Vagina (tissue), 2 donors: ENCODE measurements at regions not wholly inside any gene's neighbourhood (a gene's known extent, or its start where the extent isn't known, plus 50 kb on each side); places are given as distances from the start of the nearest gene placed in this dataset.

Experiments
- DNase-seq, 2 donors: peaks; one replicate each; pipeline ENCODE4 v3.0.0-alpha.2; 2017; ENCODE audit errors: extremely low spot score in 2 of 2
- H3K27ac ChIP-seq: fragments of 200-600 bp; sonication (generic); one replicate; pipeline ENCODE4 v1.5.1; 2019
- H3K27me3 ChIP-seq: fragments of 200-600 bp; sonication (generic); one replicate; pipeline ENCODE4 v1.5.1; 2019
- H3K36me3 ChIP-seq, 2 donors: fragments of 200-600 bp; sonication (generic); one replicate each; pipeline ENCODE4 v1.5.1; 2017 to 2019
- H3K4me1 ChIP-seq: fragments of 200-600 bp; sonication (generic); one replicate; pipeline ENCODE4 v1.5.1; 2019
- H3K4me3 ChIP-seq, 2 donors: fragments of 200-600 bp; sonication (generic); 1 replicate in 1 of 2; 2 replicates in 1 of 2; pipeline ENCODE4 v1.5.1; 2016 to 2019
- H3K9me3 ChIP-seq: fragments of 200-600 bp; sonication (generic); one replicate; pipeline ENCODE4 v1.5.1; 2019
- CTCF ChIP-seq, 3 experiments: fragments of 450-650 bp in 2 of 3; fragments of 200-600 bp in 1 of 3; sonication (generic) in 1 of 3; IDR thresholded peaks; one replicate each; pipeline ENCODE4 v1.5.1; 2017 to 2019; ENCODE audit warnings: antibody characterized with exemption in 3 of 3, mild to moderate bottlenecking in 2 of 3, moderate library complexity in 2 of 3
- POLR2A ChIP-seq, 2 donors: fragments of 450-650 bp; IDR thresholded peaks; one replicate each; pipeline ENCODE4 v1.6.1; 2017; ENCODE audit warnings: antibody characterized with exemption in 2 of 2, mild to moderate bottlenecking in 2 of 2, moderate library complexity in 2 of 2
- POLR2AphosphoS5 ChIP-seq, 2 donors: sonication (generic); formaldehyde crosslinking; IDR thresholded peaks; one replicate each; pipeline ENCODE4 v1.9.0; 2017; ENCODE audit warnings: antibody characterized with exemption in 2 of 2, mild to moderate bottlenecking in 2 of 2, low read depth in 1 of 2; ENCODE audit not compliant: insufficient read depth in 1 of 2
- intact Hi-C: fragments of 100-400 bp; cut with DNase I; formaldehyde crosslinking; loops from one replicate; pipeline ENCODE4 v1.15.1; 2023

GRCh38 chr14:65948302-65948701 is 535.8 kb downstream of the FUT8 start:
- H3K4me1 ChIP-seq = no peaks in the 10 kb centered on the region
- TF ChIP-seq POLR2AphosphoS5 (IDR thresholded peaks at IDR 0.05; ENCODE audit: insufficient read depth in 1 of 2, low read depth in 1 of 2) (no peak), CTCF (IDR thresholded peaks at IDR 0.05) (no peak), POLR2A (IDR thresholded peaks at IDR 0.05) (no peak)
- no peaks in the 10 kb centered on the region for H3K27me3 ChIP-seq
- H3K9me3 ChIP-seq = no peaks in the 10 kb centered on the region
- DNase-seq = no peak
- intact Hi-C loops = no loop called here
- no peak overlapping the region for H3K4me3 ChIP-seq
- H3K27ac ChIP-seq = no peak overlapping the region
- no peaks in the 10 kb centered on the region for H3K36me3 ChIP-seq

- intact Hi-C loops = loop anchor here (10.0 kb wide), 1 partner anchor 795 kb away; no protein-coding TSS in a partner anchor
- H3K4me3 ChIP-seq = no peak overlapping the region
- no peak for TF ChIP-seq POLR2AphosphoS5 (IDR thresholded peaks at IDR 0.05; ENCODE audit: insufficient read depth in 1 of 2, low read depth in 1 of 2)
- TF ChIP-seq CTCF (IDR thresholded peaks at IDR 0.05) = no peak
- no peak for TF ChIP-seq POLR2A (IDR thresholded peaks at IDR 0.05)
- DNase-seq = no peak
- H3K9me3 ChIP-seq = no peaks in the 10 kb centered on the region
- no peak overlapping the region for H3K27ac ChIP-seq
- no peaks in the 10 kb centered on the region for H3K4me1 ChIP-seq
- H3K36me3 ChIP-seq = no peaks in the 10 kb centered on the region
- no peaks in the 10 kb centered on the region for H3K27me3 ChIP-seq
Measured at GRCh38 chr14:65949711-65950516, 536.3 kb upstream of the CCDC196 start.

GRCh38 chr14:65954942-65955341 is 531.2 kb upstream of the CCDC196 start:
- intact Hi-C loops = loop anchor here (10.0 kb wide), 1 partner anchor 800 kb away; no protein-coding TSS in a partner anchor
- DNase-seq = no peak
- Histone ChIP-seq H3K27me3 (no peaks in the 10 kb centered on the region), H3K36me3 (no peaks in the 10 kb centered on the region), H3K9me3 (no peaks in the 10 kb centered on the region), H3K27ac (no peak overlapping the region), H3K4me3 (no peak overlapping the region), H3K4me1 (no peaks in the 10 kb centered on the region)
- TF ChIP-seq POLR2AphosphoS5 (IDR thresholded peaks at IDR 0.05; ENCODE audit: insufficient read depth in 1 of 2, low read depth in 1 of 2) (no peak), POLR2A (IDR thresholded peaks at IDR 0.05) (no peak), CTCF (IDR thresholded peaks at IDR 0.05) (no peak)

GRCh38 chr14:65957631-65958205 is 528.5 kb upstream of the CCDC196 start:
- no peaks in the 10 kb centered on the region for H3K27me3 ChIP-seq
- H3K4me3 ChIP-seq = no peak overlapping the region
- H3K4me1 ChIP-seq = no peaks in the 10 kb centered on the region
- H3K9me3 ChIP-seq = no peaks in the 10 kb centered on the region
- no peaks in the 10 kb centered on the region for H3K36me3 ChIP-seq
- DNase-seq = no peak
- no peak overlapping the region for H3K27ac ChIP-seq
- TF ChIP-seq POLR2AphosphoS5 (IDR thresholded peaks at IDR 0.05; ENCODE audit: insufficient read depth in 1 of 2, low read depth in 1 of 2) (no peak), POLR2A (IDR thresholded peaks at IDR 0.05) (no peak), CTCF (IDR thresholded peaks at IDR 0.05) (no peak)
- intact Hi-C loops = loop anchor here (10.0 kb wide), 1 partner anchor 803 kb away; no protein-coding TSS in a partner anchor
